T-cell (primary cell): ENCODE measurements at regions not wholly inside any gene's neighbourhood (a gene's known extent, or its start where the extent isn't known, plus 50 kb on each side); places are given as distances from the start of the nearest gene placed in this dataset.

Source experiments
- ATAC-seq, 4 experiments: fragments of 200-7000 bp in 3 of 4; fragments of 150-1000 bp in 1 of 4; cut with Tn5 transposase; replicated peaks in 1 of 4; 1 replicate in 3 of 4; 2 replicates in 1 of 4; pipeline ENCODE4 v1.10.0; 2021; ENCODE audit warnings: moderate library complexity in 3 of 4, mild to moderate bottlenecking in 2 of 4, moderate number of reproducible peaks in 1 of 4
- CTCF ChIA-PET, 2 donors: fragments of 300-600 bp; sonication (Branson Sonifier 250); formaldehyde crosslinking; loops; one replicate each; lab custom pipeline; 2022; ENCODE audit warnings: antibody characterized with exemption in 2 of 2; lab: Charles Lee
- POLR2A ChIA-PET, 2 donors: fragments of 300-600 bp; sonication (Branson Sonifier 250); formaldehyde crosslinking; loops; one replicate each; lab custom pipeline; 2022; ENCODE audit warnings: antibody characterized with exemption in 2 of 2; lab: Charles Lee
- DNase-seq, 35 experiments: peaks; one replicate each; pipeline versions ENCODE4 v3.0.0 to v3.0.0-alpha.2; 2013 to 2023
- H3K27ac ChIP-seq: one replicate; pipeline ENCODE4 v1.5.1; 2013; ENCODE audit warnings: low read length
- H3K27me3 ChIP-seq, 2 experiments: replicated peaks in 1 of 2; 1 replicate in 1 of 2; 2 replicates in 1 of 2; pipeline versions ENCODE4 v1.6.1 to v1.7.0; 2013; ENCODE audit warnings: low read length in 1 of 2, mixed read lengths in 1 of 2; ENCODE audit not compliant: control insufficient read depth in 2 of 2, insufficient read depth in 2 of 2; ENCODE audit errors: extremely low read depth in 1 of 2
- H3K36me3 ChIP-seq, 2 donors: 1 replicate in 1 of 2; 2 replicates in 1 of 2; pipeline versions ENCODE4 v1.6.1 to v1.7.0; 2013; ENCODE audit warnings: low read length in 1 of 2; ENCODE audit not compliant: control insufficient read depth in 2 of 2, insufficient read depth in 1 of 2; ENCODE audit errors: extremely low read depth in 1 of 2
- H3K4me1 ChIP-seq, 2 experiments: 1 replicate in 1 of 2; 2 replicates in 1 of 2; pipeline versions ENCODE4 v1.6.1 to v1.7.0; 2013; ENCODE audit warnings: low read length in 2 of 2, mixed read lengths in 1 of 2; ENCODE audit not compliant: insufficient read depth in 2 of 2, control insufficient read depth in 1 of 2; ENCODE audit errors: extremely low read depth in 1 of 2
- H3K4me3 ChIP-seq, 2 donors: 1 replicate in 1 of 2; 2 replicates in 1 of 2; pipeline versions ENCODE4 v1.5.1 to v1.7.0; 2013; ENCODE audit warnings: mild to moderate bottlenecking in 2 of 2, low read length in 1 of 2, moderate library complexity in 1 of 2; ENCODE audit not compliant: control insufficient read depth in 1 of 2; ENCODE audit errors: extremely low read depth in 1 of 2
- H3K9me3 ChIP-seq: 2 replicates; pipeline ENCODE4 v1.7.0; 2013
- H3K27ac Mint-ChIP-seq, 2 donors: one replicate each; pipeline ENCODE4 v1.8.0; 2020 to 2021; ENCODE audit warnings: mild to moderate bottlenecking in 2 of 2, mixed read lengths in 2 of 2
- H3K27me3 Mint-ChIP-seq, 2 donors: one replicate each; pipeline ENCODE4 v1.8.0; 2021 to 2022; ENCODE audit warnings: mixed read lengths in 2 of 2
- H3K36me3 Mint-ChIP-seq: one replicate; pipeline ENCODE4 v1.8.0; 2021; ENCODE audit warnings: mixed read lengths
- H3K4me1 Mint-ChIP-seq, 3 donors: one replicate each; pipeline ENCODE4 v1.8.0; 2020 to 2022; ENCODE audit warnings: mixed read lengths in 3 of 3, mild to moderate bottlenecking in 1 of 3
- H3K4me3 Mint-ChIP-seq, 3 donors: one replicate each; pipeline ENCODE4 v1.8.0; 2020 to 2022; ENCODE audit warnings: mild to moderate bottlenecking in 3 of 3, mixed read lengths in 3 of 3, moderate library complexity in 3 of 3
- H3K9me3 Mint-ChIP-seq, 3 donors: one replicate each; pipeline ENCODE4 v1.8.0; 2020 to 2022; ENCODE audit warnings: mixed read lengths in 3 of 3
- WGBS: methylation state at CpG from one replicate; pipeline ENCODE4 v1.1.5; 2013; ENCODE audit warnings: missing lambda C conversion rate; ENCODE audit not compliant: insufficient coverage; 5-methylcytosine and 5-hydroxymethylcytosine counted together

DNA sequence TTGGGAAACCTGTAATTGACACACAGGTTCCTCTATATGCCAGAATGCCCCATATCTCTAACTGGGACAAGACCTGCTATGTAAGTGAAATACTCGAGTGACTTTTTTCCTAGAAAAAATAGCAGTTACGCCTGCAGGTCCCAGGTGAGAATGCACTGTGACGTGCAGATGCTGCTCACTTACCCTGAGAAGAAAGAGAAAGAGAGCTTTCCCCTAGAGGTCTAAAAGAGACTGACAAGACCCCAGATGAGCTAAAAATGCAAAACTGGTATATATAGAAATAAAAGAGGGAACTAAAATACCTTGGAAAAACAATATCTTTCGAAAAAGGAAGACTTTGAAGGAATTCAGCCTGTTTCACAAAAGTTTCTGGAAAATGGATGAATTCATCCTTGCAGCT, 383.0 kb upstream of the DCC start:
- H3K4me3 Mint-ChIP-seq: no peak overlapping the region
- Histone ChIP-seq H3K9me3 (no peaks in the 10 kb centered on the region), H3K27me3 (no peaks in the 10 kb centered on the region), H3K27ac (no peak overlapping the region), H3K4me3 (no peak overlapping the region), H3K36me3 (no peaks in the 10 kb centered on the region), H3K4me1 (no peaks in the 10 kb centered on the region)
- peaks cover 5 to 10% (median 6%) of the 10 kb centered on the region in 3 donors for H3K9me3 Mint-ChIP-seq
- ATAC-seq: no peak
- 94% methylated on average over 3 of the region's 4 CpGs for WGBS
- no peaks in the 10 kb centered on the region for H3K27me3 Mint-ChIP-seq
- H3K36me3 Mint-ChIP-seq: no peaks in the 10 kb centered on the region
- DNase-seq: no peak
- no peaks in the 10 kb centered on the region for H3K4me1 Mint-ChIP-seq
- no peak overlapping the region for H3K27ac Mint-ChIP-seq
- ChIA-PET POLR2A (interaction anchor here in 1 of 2 donors (0.6 kb wide), 1 partner anchor 25 kb away, joined by 3 read pairs; no protein-coding TSS in a partner anchor), CTCF (no interaction called here)

DNA sequence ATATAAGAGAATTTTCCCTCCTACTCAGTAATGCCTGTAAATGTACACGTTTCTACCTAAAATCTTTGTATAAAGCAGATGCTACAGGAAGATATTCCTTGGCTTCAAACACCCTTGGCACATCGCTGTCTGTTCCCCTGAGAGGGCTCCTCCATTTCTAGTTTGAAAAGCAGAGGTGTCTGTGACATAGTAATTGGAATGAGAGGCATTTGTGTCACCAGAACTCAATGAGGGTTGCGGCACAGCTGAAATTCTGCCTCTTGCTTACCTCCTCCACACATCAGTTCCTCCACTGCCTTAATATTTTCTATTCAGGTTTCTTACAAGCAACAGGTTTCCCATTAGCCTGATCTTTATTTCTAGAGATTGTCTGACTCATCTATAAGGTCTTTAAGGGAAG, 359.9 kb upstream of the DCC start:
- no peaks in the 10 kb centered on the region for H3K36me3 ChIP-seq
- Mint-ChIP-seq H3K36me3 (no peaks in the 10 kb centered on the region), H3K27me3 (no peaks in the 10 kb centered on the region), H3K4me1 (no peaks in the 10 kb centered on the region), H3K9me3 (peaks cover 0 to 9% (median 5%) of the 10 kb centered on the region in 3 donors), H3K4me3 (no peak overlapping the region), H3K27ac (no peak overlapping the region)
- H3K27ac ChIP-seq: no peak overlapping the region
- POLR2A ChIA-PET: interaction anchor here in 1 of 2 donors (0.6 kb wide), 1 partner anchor 52 kb away, joined by 3 read pairs; no protein-coding TSS in a partner anchor
- no peaks in the 10 kb centered on the region for H3K4me1 ChIP-seq
- no peaks in the 10 kb centered on the region for H3K27me3 ChIP-seq
- ATAC-seq: no peak
- H3K9me3 ChIP-seq: peaks cover 3% of the 10 kb centered on the region
- CTCF ChIA-PET: no interaction called here
- WGBS: no CpG with 5 or more reads among the region's 3 CpGs
- no peak for DNase-seq
- H3K4me3 ChIP-seq: no peak overlapping the region

DNA sequence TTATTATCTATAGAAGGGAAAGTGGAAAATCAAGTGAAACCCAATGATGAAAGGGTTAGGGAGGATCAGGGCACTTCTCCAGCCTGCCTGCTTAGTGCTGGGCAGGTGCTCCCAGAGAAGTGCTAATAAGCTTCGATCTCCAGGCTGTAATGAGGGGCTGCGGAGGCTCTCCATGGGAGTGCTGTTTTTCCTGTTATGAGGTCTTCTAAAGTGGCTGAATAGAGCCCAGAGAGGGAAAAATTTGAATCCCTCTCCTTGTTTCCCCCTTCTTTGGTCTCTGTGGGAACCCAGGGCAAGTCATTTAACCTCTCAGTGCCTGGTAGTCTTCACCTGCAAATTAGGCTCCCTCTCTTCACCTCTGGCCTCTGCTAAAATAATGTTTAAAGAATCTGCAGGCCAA, 351.7 kb upstream of the DCC start:
- no CpG with 5 or more reads among the region's 2 CpGs for WGBS
- DNase-seq: no peak
- H3K27ac Mint-ChIP-seq: no peak overlapping the region

DNA sequence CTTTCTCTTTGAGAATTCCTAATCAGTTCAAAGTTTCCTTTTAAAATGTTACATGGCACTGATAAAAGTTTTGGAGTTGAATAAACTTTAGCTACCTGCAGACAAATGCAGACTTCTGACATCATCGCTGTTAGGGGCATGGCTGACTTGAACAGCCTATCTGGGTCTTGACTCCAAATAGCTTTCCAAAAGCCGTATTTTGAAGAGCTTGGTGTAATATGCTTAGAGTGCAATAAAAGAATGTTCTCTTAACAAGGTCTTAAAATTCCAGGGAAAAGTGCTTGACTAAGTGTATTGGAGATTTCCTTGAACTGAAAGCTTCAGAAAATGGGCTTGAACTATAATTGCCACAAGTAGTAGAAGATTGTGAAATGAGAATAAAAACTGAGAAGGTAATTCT, 342.9 kb upstream of the DCC start:
- Mint-ChIP-seq H3K4me3 (no peak overlapping the region), H3K27me3 (no peaks in the 10 kb centered on the region), H3K9me3 (peaks cover 0 to 5% (median 2%) of the 10 kb centered on the region in 3 donors), H3K4me1 (no peaks in the 10 kb centered on the region), H3K27ac (no peak overlapping the region), H3K36me3 (no peaks in the 10 kb centered on the region)
- H3K27me3 ChIP-seq: no peaks in the 10 kb centered on the region
- DNase-seq: no peak
- H3K4me1 ChIP-seq: no peaks in the 10 kb centered on the region
- H3K36me3 ChIP-seq: no peaks in the 10 kb centered on the region
- 75% methylated on average over 2 of the region's 2 CpGs for WGBS
- ChIA-PET POLR2A (no interaction called here), CTCF (interaction anchor here in 1 of 2 donors (0.5 kb wide), 1 partner anchor 25 kb away, joined by 3 read pairs; no protein-coding TSS in a partner anchor)
- H3K27ac ChIP-seq: no peak overlapping the region
- no peak overlapping the region for H3K4me3 ChIP-seq
- ATAC-seq: no peak
- H3K9me3 ChIP-seq: no peaks in the 10 kb centered on the region

More for the DNA sequence above, 351.7 kb upstream of the DCC start:
- H3K4me1 ChIP-seq: no peaks in the 10 kb centered on the region
- no peaks in the 10 kb centered on the region for H3K27me3 ChIP-seq
- H3K4me3 ChIP-seq: no peak overlapping the region
- no peaks in the 10 kb centered on the region for H3K9me3 ChIP-seq
- no peaks in the 10 kb centered on the region for H3K36me3 ChIP-seq
- no peak for ATAC-seq
- Mint-ChIP-seq H3K4me3 (no peak overlapping the region), H3K4me1 (no peaks in the 10 kb centered on the region), H3K36me3 (no peaks in the 10 kb centered on the region), H3K9me3 (peaks cover 2 to 8% (median 4%) of the 10 kb centered on the region in 3 donors), H3K27me3 (no peaks in the 10 kb centered on the region)
- POLR2A ChIA-PET: no interaction called here
- no peak overlapping the region for H3K27ac ChIP-seq
- CTCF ChIA-PET: no interaction called here

DNA sequence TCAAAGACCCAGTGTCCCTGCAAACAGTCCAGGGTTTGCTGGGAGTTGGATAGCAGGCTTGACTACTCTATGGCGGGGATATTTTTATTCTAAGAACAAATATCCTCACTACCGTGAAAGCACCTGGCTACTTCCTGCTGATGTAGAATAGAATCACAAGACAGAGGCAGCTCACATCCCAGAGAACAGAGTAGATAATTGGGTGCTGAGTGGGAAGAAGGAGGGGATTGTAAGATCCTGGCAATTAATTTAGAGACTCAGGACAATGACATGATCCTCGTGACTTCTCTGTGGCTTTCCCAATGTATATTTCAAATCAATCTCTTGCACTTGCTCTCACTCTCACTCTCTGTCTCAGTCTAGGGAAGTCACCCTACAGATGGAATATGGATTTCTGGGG, 341.9 kb upstream of the DCC start:
- ChIA-PET POLR2A (no interaction called here), CTCF (no interaction called here)
- no peak overlapping the region for H3K4me3 Mint-ChIP-seq

DNA sequence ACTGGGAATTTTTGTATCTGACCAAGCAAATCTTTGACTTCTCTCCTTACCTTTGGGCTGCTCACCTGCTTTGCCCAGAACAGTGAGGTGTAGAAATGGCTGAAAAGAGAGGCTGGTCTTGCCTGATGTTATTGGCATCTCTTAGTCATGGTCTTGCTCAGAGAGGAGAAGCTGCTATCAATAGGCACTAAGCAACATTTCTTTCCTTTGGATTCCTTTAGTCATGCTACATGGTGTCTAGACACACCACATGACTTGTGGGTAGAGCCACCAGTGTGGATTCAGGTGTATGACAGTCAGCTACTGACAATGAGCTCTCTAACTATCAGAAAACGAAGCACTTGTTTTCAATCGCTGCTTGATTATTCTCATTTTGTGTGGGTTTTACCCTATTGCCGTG, 341.3 kb upstream of the DCC start:
- Histone ChIP-seq H3K4me3 (no peak overlapping the region), H3K4me1 (no peaks in the 10 kb centered on the region), H3K36me3 (no peaks in the 10 kb centered on the region), H3K27ac (no peak overlapping the region), H3K9me3 (no peaks in the 10 kb centered on the region), H3K27me3 (no peaks in the 10 kb centered on the region)
- no peaks in the 10 kb centered on the region for H3K27me3 Mint-ChIP-seq
- WGBS: 70% methylated on average over 1 of the region's 3 CpGs
- ChIA-PET CTCF (no interaction called here), POLR2A (no interaction called here)
- ATAC-seq: no peak
- H3K4me1 Mint-ChIP-seq: no peaks in the 10 kb centered on the region
- peaks cover 0 to 2% (median 0%) of the 10 kb centered on the region in 3 donors for H3K9me3 Mint-ChIP-seq
- H3K4me3 Mint-ChIP-seq: no peak overlapping the region
- no peak overlapping the region for H3K27ac Mint-ChIP-seq
- H3K36me3 Mint-ChIP-seq: no peaks in the 10 kb centered on the region
- no peak for DNase-seq

More for the DNA sequence above, 341.9 kb upstream of the DCC start:
- Histone ChIP-seq H3K4me3 (no peak overlapping the region), H3K36me3 (no peaks in the 10 kb centered on the region), H3K27ac (no peak overlapping the region), H3K4me1 (no peaks in the 10 kb centered on the region), H3K9me3 (no peaks in the 10 kb centered on the region), H3K27me3 (no peaks in the 10 kb centered on the region)
- Mint-ChIP-seq H3K27ac (no peak overlapping the region), H3K4me1 (no peaks in the 10 kb centered on the region), H3K9me3 (peaks cover 0 to 2% (median 0%) of the 10 kb centered on the region in 3 donors), H3K27me3 (no peaks in the 10 kb centered on the region), H3K36me3 (no peaks in the 10 kb centered on the region)
- DNase-seq (no peak), ATAC-seq (no peak)
- no CpG with 5 or more reads among the region's 3 CpGs for WGBS

DNA sequence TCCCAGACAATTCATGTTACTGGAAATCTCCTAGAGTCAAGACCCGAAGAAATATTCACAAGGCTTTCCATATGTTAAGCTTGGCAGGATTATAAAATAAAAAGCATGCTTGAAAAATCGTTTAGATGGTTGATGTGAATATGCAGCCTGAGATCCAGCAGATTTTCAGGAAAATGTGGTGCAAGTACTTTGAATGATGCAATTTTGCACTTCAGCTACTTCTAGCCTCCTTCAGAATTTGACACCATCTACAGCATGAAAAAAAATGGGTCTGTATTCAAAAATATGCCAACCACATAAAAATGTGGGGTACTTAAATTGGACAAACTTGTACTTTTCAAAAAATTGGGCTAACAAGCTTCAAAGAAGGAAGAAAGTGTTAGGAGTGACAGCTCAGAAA, 340.6 kb upstream of the DCC start:
- H3K4me3 ChIP-seq: no peak overlapping the region
- H3K9me3 ChIP-seq: no peaks in the 10 kb centered on the region
- H3K27ac Mint-ChIP-seq: no peak overlapping the region
- POLR2A ChIA-PET: no interaction called here
- no peaks in the 10 kb centered on the region for H3K36me3 Mint-ChIP-seq
- DNase-seq: no peak
- H3K27ac ChIP-seq: no peak overlapping the region
- H3K4me1 Mint-ChIP-seq: no peaks in the 10 kb centered on the region
- no peak overlapping the region for H3K4me3 Mint-ChIP-seq
- H3K4me1 ChIP-seq: no peaks in the 10 kb centered on the region
- CTCF ChIA-PET: no interaction called here
- no peaks in the 10 kb centered on the region for H3K9me3 Mint-ChIP-seq
- ATAC-seq: no peak
- H3K27me3 Mint-ChIP-seq: no peaks in the 10 kb centered on the region
- WGBS: no CpG with 5 or more reads among the region's 2 CpGs
- no peaks in the 10 kb centered on the region for H3K36me3 ChIP-seq
- no peaks in the 10 kb centered on the region for H3K27me3 ChIP-seq
